Breast epithelium (tissue), 4 donors: ENCODE measurements at regions not wholly inside any gene's neighbourhood (a gene's known extent, or its start where the extent isn't known, plus 50 kb on each side); places are given as distances from the start of the nearest gene placed in this dataset.

Source experiments
- DNase-seq, 2 donors: peaks; one replicate each; pipeline ENCODE4 v3.0.0-alpha.2; 2019; ENCODE audit warnings: low spot score in 2 of 2
- H3K27ac ChIP-seq, 2 donors: fragments of 200-600 bp; sonication (generic) in 1 of 2; one replicate each; pipeline ENCODE4 v1.5.1; 2016 to 2019; ENCODE audit warnings: mild to moderate bottlenecking in 1 of 2
- H3K27me3 ChIP-seq, 2 donors: fragments of 200-600 bp; sonication (generic) in 1 of 2; one replicate each; pipeline versions ENCODE4 v1.5.1 to v1.6.0; 2017 to 2019; ENCODE audit warnings: control low read depth in 1 of 2, mild to moderate bottlenecking in 1 of 2
- H3K36me3 ChIP-seq: fragments of 200-600 bp; one replicate; pipeline ENCODE4 v1.5.1; 2019
- H3K4me1 ChIP-seq, 2 donors: fragments of 200-600 bp; sonication (generic); one replicate each; pipeline ENCODE4 v1.5.1; 2016 to 2019; ENCODE audit warnings: control low read depth in 1 of 2
- H3K4me3 ChIP-seq, 3 donors: fragments of 200-600 bp; sonication (generic); 1 replicate in 2 of 3; 2 replicates in 1 of 3; pipeline ENCODE4 v1.5.1; 2016 to 2019; ENCODE audit warnings: mild to moderate bottlenecking in 3 of 3, moderate library complexity in 2 of 3
- H3K9me3 ChIP-seq, 2 donors: fragments of 200-600 bp; sonication (generic) in 1 of 2; one replicate each; pipeline ENCODE4 v1.5.1; 2016 to 2019; ENCODE audit warnings: control low read depth in 1 of 2
- CTCF ChIP-seq, 3 donors: fragments of 450-650 bp; IDR thresholded peaks; one replicate each; pipeline ENCODE4 v1.5.1; 2016 to 2017; ENCODE audit warnings: antibody characterized with exemption in 3 of 3, mild to moderate bottlenecking in 3 of 3, moderate library complexity in 3 of 3
- POLR2A ChIP-seq: fragments of 450-650 bp; IDR thresholded peaks from one replicate; pipeline ENCODE4 v1.6.1; 2016; ENCODE audit warnings: antibody characterized with exemption, mild to moderate bottlenecking, moderate library complexity
- POLR2AphosphoS5 ChIP-seq, 3 donors: sonication (generic); formaldehyde crosslinking; IDR thresholded peaks; one replicate each; pipeline ENCODE4 v1.6.1; 2017; ENCODE audit warnings: antibody characterized with exemption in 3 of 3
- intact Hi-C: fragments of 100-400 bp; cut with DNase I; formaldehyde crosslinking; loops from one replicate; pipeline ENCODE4 v1.15.1; 2023; ENCODE audit warnings: low total_unique reads

DNA sequence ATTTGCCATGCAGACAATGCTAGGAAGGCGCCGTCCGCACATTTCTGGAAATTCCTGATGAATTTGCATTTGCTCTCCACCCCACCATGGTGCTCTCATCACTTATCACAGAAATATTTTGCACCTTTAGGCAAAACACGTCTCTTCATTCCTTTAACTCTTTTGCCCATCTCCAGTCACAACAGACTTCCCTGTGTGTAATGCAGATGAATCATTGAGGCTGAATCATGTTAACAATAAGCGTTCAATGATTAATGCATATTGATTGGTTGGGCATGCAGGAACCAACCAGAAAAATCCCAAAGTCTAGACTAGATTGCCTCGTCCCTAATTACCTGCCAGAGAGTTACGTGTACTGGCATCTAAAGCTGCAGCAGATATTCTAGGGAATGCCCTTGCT, 80.0 kb upstream of the ATXN1 start:
- Histone ChIP-seq H3K36me3 (no peaks in the 10 kb centered on the region), H3K4me1 (no peaks in the 10 kb centered on the region), H3K27ac (no peak overlapping the region), H3K4me3 (no peak overlapping the region), H3K27me3 (no peaks in the 10 kb centered on the region), H3K9me3 (no peaks in the 10 kb centered on the region)
- intact Hi-C loops: no loop called here
- no peak for TF ChIP-seq POLR2AphosphoS5 (IDR thresholded peaks at IDR 0.05)
- no peak for TF ChIP-seq POLR2A
- TF ChIP-seq CTCF (IDR thresholded peaks at IDR 0.05): no peak
- DNase-seq: no peak

DNA sequence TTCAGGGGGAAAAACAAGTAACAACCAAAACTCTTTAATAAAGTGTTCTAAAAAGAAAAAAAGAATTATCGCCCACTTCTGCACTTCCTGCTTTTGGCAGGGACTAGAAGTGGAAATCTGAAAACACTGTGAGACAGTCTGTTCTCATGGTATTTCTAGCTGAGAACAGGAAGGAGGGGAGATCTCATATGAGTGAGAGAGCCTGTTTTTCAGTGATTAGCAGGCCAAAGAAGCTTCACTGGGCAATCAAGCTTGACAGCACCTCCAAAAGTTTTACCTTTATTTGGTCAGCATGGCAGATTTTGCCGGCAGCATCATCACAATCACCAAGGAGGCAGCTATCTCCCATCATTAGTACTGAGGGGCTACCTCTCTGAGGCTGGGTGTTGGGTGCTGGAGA, 79.5 kb upstream of the ATXN1 start:
- Histone ChIP-seq H3K4me3 (no peak overlapping the region), H3K4me1 (no peaks in the 10 kb centered on the region), H3K9me3 (no peaks in the 10 kb centered on the region), H3K27ac (no peak overlapping the region), H3K36me3 (no peaks in the 10 kb centered on the region), H3K27me3 (no peaks in the 10 kb centered on the region)
- intact Hi-C loops: no loop called here
- no peak for DNase-seq
- no peak for TF ChIP-seq POLR2A
- TF ChIP-seq CTCF (IDR thresholded peaks at IDR 0.05): no peak
- TF ChIP-seq POLR2AphosphoS5 (IDR thresholded peaks at IDR 0.05): no peak

DNA sequence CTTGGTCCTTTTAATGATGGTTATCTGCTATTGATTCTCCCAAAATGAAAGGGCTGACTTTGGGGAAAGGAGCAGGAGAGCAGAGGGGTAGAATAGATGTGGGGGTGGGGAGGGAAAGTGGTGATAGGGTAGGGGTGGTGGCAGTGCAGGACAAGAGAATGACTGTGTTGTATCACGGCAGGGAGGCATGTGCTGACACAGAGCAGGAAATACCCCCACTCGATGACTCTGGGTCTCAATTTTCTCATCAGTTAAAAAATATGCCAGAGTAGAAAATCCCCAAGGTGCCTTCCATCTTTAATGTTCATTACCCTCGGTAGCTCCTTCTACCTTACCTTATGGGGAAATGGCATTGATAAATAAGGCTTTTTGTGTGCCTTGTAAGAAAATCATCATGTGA, 79.0 kb upstream of the ATXN1 start:
- H3K27me3 ChIP-seq: no peaks in the 10 kb centered on the region
- DNase-seq: no peak
- H3K9me3 ChIP-seq: no peaks in the 10 kb centered on the region
- no peaks in the 10 kb centered on the region for H3K36me3 ChIP-seq
- no peak overlapping the region for H3K4me3 ChIP-seq
- no peaks in the 10 kb centered on the region for H3K4me1 ChIP-seq
- no peak overlapping the region for H3K27ac ChIP-seq
- no peak for TF ChIP-seq POLR2AphosphoS5 (IDR thresholded peaks at IDR 0.05)
- no peak for TF ChIP-seq CTCF (IDR thresholded peaks at IDR 0.05)
- no peak for TF ChIP-seq POLR2A
- intact Hi-C loops: no loop called here

GRCh38 chr6:16839631-16840179, 78.4 kb upstream of the ATXN1 start:
- no peaks in the 10 kb centered on the region for H3K36me3 ChIP-seq
- H3K4me3 ChIP-seq: no peak overlapping the region
- TF ChIP-seq CTCF (IDR thresholded peaks at IDR 0.05): no peak
- no peak for TF ChIP-seq POLR2A
- TF ChIP-seq POLR2AphosphoS5 (IDR thresholded peaks at IDR 0.05): no peak
- no peak for DNase-seq
- no peak overlapping the region for H3K27ac ChIP-seq
- intact Hi-C loops: no loop called here
- no peaks in the 10 kb centered on the region for H3K27me3 ChIP-seq
- H3K9me3 ChIP-seq: no peaks in the 10 kb centered on the region
- H3K4me1 ChIP-seq: no peaks in the 10 kb centered on the region

- DNase-seq: no peak
- intact Hi-C loops: no loop called here
- no peaks in the 10 kb centered on the region for H3K36me3 ChIP-seq
- no peaks in the 10 kb centered on the region for H3K4me1 ChIP-seq
- H3K27ac ChIP-seq: no peak overlapping the region
- no peak overlapping the region for H3K4me3 ChIP-seq
- H3K9me3 ChIP-seq: no peaks in the 10 kb centered on the region
- TF ChIP-seq POLR2A (no peak), CTCF (IDR thresholded peaks at IDR 0.05) (no peak), POLR2AphosphoS5 (IDR thresholded peaks at IDR 0.05) (no peak)
- H3K27me3 ChIP-seq: no peaks in the 10 kb centered on the region
These were observed 76.1 kb upstream of the ATXN1 start for GRCh38 chr6:16837217-16837972.
